HG02884 (cell line): ENCODE measurements at regions not wholly inside any gene's neighbourhood (a gene's known extent, or its start where the extent isn't known, plus 50 kb on each side); places are given as distances from the start of the nearest gene placed in this dataset.
"Not testable (repeated sequence)": the region's sequence is repeated elsewhere in the genome, so short reads cannot be mapped to it uniquely, and the experiment has no call there.

Source experiments
- ATAC-seq: cut with Tn5 transposase; IDR thresholded peaks from one replicate; pipeline ENCODE4 v1.9.1; 2021; ENCODE audit warnings: mild to moderate bottlenecking, moderate library complexity; ENCODE audit not compliant: unreplicated experiment

- ATAC-seq, result no peak
Measured at GRCh38 chr5:136631186-136631585, 265.8 kb upstream of the TRPC7 start.

DNA sequence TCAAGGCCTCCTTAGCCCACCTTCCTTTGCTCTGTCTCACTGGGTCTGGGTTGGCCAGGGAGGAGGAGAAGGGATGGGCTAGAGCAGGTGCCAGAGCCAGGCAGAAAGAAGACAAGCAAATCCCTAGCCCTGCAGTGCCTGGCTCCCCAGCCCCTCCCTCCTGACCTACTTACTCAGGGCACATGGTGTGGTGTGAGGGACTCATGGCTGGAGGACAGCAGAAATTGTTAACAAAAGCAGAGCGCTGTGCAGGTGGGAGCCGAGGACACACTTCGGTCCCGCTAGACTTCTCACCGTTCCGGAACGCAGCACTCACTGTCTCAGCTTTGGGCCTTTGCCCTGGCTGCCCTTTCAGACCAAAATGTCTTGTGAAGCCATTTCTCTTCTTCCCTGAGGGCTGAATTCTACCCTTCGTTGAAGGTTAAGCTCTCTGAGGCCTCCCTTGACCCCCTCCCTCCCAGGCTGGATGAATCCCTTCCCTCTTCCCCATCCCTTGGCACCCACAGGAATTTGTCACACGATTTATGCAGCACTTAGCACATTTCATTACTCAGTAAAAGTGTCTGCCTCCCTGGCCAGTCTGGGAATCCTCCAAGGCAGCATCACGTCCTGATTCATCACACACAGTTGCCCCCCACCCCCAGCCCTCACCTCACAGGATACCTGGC lies 263.9 kb upstream of the TRPC7 start:
- ATAC-seq, result no peak

DNA sequence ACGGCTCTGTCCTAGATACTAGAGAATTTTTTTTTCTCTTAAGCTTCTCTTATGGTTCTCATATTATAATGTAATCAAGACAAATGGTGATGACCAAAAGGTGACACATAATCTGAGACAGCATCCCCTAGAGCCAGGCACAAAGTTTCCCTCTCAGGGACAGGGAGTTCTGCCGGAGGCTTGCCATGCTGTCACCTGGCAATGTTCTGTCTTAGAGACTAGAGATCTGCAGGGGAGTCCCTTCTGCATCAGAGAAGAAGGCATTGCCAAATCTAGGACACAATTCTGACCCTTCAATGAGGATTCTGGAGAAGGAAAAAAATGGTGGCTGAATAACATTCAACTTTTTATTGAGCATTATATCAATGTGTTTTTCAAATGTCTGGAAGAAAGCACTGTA lies 261.2 kb upstream of the TRPC7 start:
- ATAC-seq, result no peak

DNA sequence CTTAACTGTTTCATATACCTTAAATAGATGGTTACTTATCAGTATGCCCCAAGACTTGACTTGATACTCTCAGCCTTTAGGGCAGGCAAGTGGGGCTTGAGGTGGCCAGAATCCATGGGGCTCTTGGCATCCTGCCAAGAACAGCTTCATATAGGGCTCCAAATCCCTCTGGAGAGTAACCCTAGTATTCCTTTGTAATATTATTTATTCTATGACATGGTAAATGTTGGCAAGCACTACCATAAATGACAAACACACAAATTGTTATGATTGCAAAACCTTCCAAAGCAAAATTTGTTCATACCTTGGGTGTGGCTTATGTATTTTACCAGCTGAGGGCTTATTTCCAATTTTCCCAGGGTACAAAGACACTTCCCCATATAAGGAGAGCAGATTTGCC lies 257.4 kb upstream of the TRPC7 start:
- ATAC-seq, result no peak

DNA sequence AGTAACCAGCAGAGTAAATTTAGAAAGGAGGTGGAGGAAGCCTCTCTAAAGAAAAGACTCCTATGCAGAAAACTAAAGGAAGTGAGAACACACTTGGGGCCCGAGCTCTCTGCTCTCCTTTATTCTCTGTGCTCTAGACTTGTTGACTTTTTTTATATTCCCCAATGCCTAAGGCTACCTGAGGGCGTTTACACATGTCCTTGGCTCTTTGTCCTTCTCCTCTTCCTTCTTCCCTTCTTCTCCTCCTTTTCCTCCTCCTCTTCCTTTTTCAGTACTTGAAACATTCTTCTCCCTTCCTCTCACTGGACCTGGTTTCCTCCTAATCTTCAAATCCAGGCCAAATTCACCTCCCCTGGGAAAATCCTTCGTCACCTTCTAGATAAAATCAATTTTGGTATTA lies 256.4 kb upstream of the TRPC7 start:
- ATAC-seq, result no peak

DNA sequence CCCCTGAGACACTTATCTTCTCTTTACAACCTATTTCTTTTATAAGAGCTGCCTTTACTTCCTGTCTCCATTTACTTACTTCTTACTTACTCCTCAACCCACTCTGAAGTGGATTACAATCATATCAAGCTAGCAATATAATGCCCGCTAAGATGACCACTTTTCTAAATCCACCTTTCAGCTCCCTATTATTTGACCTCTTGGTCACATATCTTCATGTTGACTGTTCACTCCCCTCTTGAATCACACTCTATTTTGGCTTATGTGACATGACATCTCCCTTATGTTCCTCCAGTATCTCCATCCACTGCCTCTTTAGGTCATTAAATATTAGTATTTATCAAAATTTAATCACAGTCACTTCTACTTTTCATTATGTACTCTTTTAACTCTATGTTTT lies 255.3 kb upstream of the TRPC7 start:
- no peak for ATAC-seq

- ATAC-seq, result no peak
Measured at GRCh38 chr5:136620016-136620419, 254.7 kb upstream of the TRPC7 start.

- no peak for ATAC-seq
Measured at GRCh38 chr5:136619556-136619955, 254.2 kb upstream of the TRPC7 start.

DNA sequence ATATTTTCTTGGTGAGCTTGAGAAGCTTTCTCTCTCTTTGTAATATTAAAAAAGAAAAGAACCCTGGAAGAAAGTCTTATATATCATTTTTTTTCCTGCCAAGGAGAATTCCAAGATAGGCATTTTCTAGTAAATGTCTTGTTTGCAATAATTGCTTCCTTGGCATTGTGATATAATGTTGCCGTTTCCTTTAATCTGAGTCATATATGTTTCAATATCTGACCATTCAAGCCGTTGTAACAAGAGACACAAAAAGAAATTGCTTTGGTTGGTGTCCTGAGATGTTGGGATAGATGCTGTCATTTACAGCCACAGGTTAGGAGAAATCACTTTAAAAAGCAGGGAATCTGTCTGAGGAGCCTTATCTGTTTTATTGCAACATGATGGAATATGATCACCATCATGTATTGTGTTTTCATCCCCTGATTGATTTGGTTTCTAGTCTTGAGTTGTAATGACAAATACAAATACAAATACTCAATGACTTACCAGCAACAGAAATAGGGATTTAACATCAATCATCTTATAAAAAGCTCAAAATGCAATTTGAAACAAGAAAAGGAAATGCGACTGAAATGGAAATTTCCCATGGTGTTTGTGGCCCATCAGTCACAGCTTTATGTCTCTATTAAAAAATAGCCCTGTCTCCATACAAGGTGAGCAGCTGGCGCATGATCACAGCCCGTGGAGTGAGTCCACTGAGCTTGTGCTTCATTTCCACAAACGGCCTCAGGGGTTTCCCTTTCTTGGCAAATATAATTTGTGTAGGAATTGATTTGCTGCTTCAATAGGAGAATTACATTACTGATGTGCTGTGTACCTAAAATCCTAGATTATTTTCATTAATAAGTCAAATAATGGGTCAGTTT lies 250.1 kb upstream of the TRPC7 start:
- no peak for ATAC-seq

- no peak for ATAC-seq
Measured at GRCh38 chr5:136613230-136613629, 247.9 kb upstream of the TRPC7 start.

DNA sequence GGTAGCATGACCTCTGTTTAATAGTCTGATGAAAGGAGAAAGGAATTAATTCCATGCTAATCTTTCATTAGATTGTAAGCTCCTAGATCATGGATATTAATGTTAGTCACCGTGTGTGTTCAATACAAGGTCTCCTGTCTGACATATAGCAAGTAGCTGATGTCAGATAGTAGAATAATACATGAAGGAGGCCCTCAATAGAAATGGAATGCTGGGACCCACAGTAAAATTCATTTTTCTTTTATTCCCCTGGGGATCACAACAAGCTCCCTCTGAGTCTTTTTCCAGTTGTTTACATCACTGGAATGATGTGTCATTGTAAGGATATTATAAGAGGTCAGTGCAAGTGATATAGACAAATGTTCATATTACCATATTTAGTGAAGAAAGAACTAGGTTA lies 240.3 kb upstream of the TRPC7 start:
- no peak for ATAC-seq

DNA sequence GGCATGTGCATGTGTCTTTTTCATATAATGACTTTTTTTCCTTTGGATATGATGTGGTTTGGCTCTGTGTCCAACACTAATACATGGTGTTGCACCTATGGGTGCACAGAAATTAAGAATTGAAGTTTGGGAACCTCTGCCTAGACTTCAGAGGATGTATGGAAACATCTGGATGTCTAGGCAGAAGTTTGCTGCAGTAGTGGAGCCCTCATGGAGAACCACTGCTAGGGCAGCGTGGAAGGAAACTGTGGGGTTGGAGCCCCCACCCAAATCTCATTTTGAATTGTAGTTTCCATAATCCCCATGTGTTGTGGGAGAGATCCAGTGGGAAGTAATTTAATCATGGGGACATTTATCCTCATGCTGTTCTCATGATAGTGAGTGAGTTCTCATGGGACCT lies 235.0 kb upstream of the TRPC7 start:
- no peak for ATAC-seq

DNA sequence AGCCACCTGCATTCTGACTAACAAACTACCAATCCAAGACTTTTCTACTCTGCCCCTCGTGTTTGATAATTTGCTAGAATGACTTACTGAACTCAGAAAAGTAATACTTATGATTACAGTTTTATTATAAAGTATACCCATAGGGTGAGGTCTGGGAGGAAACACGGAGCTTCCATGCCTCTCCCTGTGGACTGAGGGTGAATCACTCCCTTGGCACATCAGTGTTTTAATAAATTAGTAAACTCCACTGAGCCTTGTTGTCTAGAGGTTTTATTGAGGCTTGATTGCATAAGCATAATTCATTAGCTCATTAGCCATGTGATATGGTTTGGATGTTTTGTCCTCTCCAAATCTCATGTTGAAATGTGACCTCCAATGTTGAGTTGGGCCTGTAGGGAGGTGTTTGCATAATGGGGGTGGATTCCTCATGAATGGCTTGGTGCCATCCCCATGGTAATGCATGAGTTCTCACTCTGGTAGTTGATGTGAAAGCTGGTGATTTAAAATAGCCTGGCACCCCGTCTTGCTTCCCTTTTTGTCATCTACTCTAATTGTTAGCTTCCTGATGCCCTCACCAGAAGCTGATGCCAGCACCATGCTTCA lies 233.6 kb upstream of the TRPC7 start:
- no peak for ATAC-seq

DNA sequence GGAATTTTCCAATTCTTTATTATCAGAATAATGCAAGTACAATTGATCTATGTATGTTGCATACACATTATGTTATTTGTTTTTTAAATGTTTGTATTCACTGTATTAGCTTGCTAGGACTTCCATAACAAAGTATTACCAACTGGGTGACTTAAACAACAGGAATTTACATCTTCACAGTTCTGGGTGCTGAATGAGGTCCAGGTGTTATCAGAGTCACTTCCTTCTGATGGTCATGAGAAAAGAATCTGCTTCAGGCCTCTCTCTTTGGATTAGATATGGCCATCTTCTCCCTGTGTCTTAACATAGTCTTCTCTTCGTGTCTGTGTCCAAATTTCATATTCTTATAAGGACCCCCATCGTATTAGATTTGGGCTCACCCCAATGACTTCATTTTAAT lies 229.1 kb upstream of the TRPC7 start:
- no peak for ATAC-seq

DNA sequence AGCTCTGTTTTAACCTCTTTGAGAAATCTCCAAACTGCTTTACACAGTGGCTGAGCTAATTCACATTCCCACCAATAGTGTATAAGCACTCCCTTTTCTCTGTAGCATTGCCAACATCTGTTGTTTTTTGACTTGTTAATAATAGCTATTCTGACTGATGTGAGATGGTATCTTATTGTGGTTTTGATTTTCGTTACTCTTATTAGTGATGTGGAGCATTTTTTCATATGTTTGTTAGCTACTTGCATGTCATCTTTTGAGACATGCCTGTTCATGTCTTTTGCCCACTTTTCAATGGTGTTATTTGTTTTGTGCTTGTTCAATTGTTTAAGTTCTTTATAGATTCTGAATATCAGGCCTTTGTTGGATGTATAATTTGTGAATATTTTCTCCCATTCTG lies 225.2 kb upstream of the TRPC7 start:
- no peak for ATAC-seq

DNA sequence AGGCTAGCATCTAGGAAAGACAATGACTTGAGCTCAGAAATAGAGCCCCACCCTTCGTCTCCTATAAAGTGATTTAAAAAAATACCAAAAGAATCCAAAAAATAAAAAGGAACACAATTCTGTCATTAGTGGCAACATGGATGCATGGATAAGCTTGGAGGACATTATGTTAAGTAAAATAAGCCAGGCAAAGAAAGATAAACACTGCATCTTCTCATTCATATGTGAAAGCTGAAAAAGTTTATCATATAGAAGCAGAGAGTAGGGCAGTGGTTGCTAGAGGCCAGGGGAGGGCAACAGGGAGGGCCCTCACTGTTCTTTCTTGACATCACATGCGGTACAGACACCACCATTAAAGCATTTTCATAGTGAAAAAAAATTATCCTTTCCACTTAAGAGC lies 220.9 kb upstream of the TRPC7 start:
- no peak for ATAC-seq

DNA sequence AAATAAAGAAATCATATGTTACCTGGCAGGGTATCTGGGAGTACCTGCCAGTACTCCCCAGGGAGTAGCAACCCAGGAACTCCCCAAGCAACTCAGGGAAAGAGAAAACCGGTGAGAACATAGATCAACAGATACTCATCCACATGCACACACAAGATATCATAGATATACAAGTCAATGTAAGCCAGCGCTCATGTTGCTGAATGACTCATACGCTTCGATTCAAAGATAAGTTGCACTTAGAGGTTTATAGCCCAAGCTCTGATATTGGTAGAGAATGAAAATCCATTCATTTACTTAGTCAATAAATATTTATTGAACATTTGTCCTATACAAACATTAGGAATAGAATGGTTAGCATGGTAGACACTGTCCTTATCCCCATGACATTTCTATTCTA lies 219.1 kb upstream of the TRPC7 start:
- no peak for ATAC-seq

- no peak for ATAC-seq
Measured at GRCh38 chr5:136579238-136579637, 213.9 kb upstream of the TRPC7 start.

DNA sequence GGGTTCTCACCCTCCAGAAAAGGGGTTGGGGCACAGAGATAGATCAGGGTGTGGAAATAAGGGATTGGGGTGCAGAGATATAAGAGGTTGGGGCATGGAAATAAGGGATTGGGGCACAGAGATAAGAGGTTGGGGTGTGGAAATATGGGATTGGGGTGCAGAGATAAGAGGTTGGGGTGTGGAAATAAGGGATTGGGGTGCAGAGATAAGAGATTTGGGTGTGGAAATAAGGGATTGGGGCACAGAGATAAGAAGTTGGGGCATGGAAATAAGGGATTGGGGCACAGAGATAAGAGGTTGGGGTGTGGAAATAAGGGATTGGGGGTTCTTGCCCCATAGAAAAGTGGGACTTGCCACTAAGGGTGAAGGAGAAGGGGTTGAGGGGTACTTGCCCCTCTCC lies 204.5 kb upstream of the TRPC7 start:
- not testable (repeated sequence) for ATAC-seq

DNA sequence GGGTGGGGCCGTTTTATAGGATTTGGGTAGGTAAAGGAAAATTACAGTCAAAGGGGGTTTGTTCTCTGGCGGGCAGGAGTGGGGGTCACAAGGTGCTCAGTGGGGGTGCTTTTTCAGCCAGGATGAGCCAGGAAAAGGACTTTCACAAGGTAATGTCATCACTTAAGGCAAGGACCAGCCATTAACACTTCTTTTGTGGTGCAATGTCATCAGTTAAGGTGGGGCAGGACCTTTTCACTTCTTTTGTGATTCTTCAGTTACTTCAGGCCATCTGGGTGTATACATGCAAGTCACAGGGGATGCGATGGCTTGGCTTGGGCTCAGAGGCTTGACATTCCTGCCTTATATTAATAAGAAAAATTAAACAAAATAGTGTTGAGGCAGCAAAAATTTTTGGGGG lies 200.1 kb upstream of the TRPC7 start:
- ATAC-seq, result not testable (repeated sequence)

- not testable (repeated sequence) for ATAC-seq
Measured at GRCh38 chr5:136565050-136565449, 199.7 kb upstream of the TRPC7 start.

DNA sequence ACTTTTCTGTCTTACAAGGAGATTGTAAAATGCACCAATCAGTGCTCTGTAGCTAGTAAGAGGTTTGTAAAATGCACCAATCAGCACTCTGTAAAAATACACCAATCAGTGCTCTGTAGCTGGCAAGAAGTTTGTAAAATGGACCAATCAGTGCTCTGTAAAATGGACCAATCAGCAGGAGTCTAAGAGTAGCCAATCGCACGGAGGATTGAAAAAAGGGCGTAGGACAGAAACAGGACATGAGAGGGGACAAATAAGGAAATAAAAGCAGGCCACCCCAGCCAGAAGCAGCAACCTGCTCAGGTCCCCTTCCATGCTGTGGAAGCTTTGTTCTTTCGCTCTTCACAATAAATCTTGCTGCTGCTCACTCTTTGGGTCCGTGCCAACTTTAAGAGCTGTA lies 199.1 kb upstream of the TRPC7 start:
- ATAC-seq, result not testable (repeated sequence)
